A549 (cell line): ENCODE measurements at regions not wholly inside any gene's neighbourhood (a gene's known extent, or its start where the extent isn't known, plus 50 kb on each side); places are given as distances from the start of the nearest gene placed in this dataset.

Experiments used
- CBX8 ChIP-seq: fragments of 200-600 bp; sonication (generic); IDR thresholded peaks from 2 replicates; pipeline ENCODE4 v1.6.1; 2016
- CEBPB ChIP-seq, 2 experiments: fragments of >200 bp in 1 of 2; sonication (Bioruptor Twin) in 1 of 2; formaldehyde crosslinking in 1 of 2; IDR thresholded peaks; 2 replicates each; pipeline ENCODE4 v1.6.1; 2012 to 2016
- HOXB5 ChIP-seq: fragments of 250-450 bp; sonication (Bioruptor Pico); IDR thresholded peaks from 2 replicates; pipeline ENCODE4 v1.5.0; 2020; ENCODE audit warnings: mild to moderate bottlenecking, moderate library complexity
- JUNB ChIP-seq: fragments of >200 bp; sonication (Bioruptor Twin); formaldehyde crosslinking; IDR thresholded peaks from 2 replicates; pipeline ENCODE4 v1.6.1; 2016
- MAFK ChIP-seq: fragments of 450-650 bp; IDR thresholded peaks from 2 replicates; pipeline ENCODE4 v1.6.1; 2014; ENCODE audit not compliant: partially characterized antibody
- MYC ChIP-seq: IDR thresholded peaks from 2 replicates; pipeline ENCODE4 v1.6.1; 2012; ENCODE audit warnings: mild to moderate bottlenecking, inconsistent platforms, low read length, improper control_type of control experiment, borderline replicate concordance
- POLR2A ChIP-seq: IDR thresholded peaks from 2 replicates; pipeline ENCODE4 v1.6.1; 2012; ENCODE audit warnings: mild to moderate bottlenecking, low read length
- RAD21 ChIP-seq, 2 experiments: fragments of >200 bp in 1 of 2; sonication (Bioruptor Twin) in 1 of 2; formaldehyde crosslinking in 1 of 2; IDR thresholded peaks in 1 of 2; conservative IDR thresholded peaks in 1 of 2; 2 replicates in 1 of 2; 3 replicates in 1 of 2; pipeline ENCODE4 v1.6.1; 2012 to 2018; ENCODE audit warnings: inconsistent platforms in 1 of 2
- ZFP36 ChIP-seq: fragments of 450-650 bp; IDR thresholded peaks from 2 replicates; pipeline ENCODE4 v1.6.1; 2014; ENCODE audit warnings: borderline replicate concordance; ENCODE audit not compliant: partially characterized antibody
- TF ChIP-seq, protein P1 (sequence below): fragments of >200 bp; sonication (Bioruptor Twin); formaldehyde crosslinking; IDR thresholded peaks from 3 replicates; pipeline ENCODE4 v1.5.1; 2016
- TF ChIP-seq, protein P2 (sequence below): IDR thresholded peaks from 2 replicates; pipeline ENCODE4 v1.6.1; 2012
- TF ChIP-seq, protein P3 (sequence below): fragments of 250-450 bp; sonication (Bioruptor Pico); IDR thresholded peaks from 2 replicates; pipeline ENCODE4 v1.5.0; 2021; ENCODE audit warnings: mild to moderate bottlenecking, moderate library complexity, borderline replicate concordance

DNA sequence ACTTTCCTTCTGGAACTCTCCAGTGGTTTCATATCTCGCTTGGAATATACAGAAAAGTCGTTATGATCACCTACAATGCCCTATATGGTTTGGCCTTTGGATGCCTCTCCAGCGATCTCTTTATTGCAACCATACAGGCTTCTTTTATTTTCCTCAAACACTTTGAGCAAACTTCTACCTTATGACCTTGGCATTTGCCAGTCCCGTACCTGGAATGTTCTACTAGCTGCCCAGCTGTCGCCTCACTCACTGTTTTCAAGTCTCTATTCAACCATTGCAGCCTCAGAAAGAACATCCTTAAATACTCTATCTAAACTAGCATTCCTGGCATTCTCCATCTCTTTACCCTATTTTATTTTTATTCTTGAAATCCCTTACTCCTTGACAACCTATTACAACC lies 50.4 kb upstream of the NEDD9 start:
- TF ChIP-seq, protein P1, sequence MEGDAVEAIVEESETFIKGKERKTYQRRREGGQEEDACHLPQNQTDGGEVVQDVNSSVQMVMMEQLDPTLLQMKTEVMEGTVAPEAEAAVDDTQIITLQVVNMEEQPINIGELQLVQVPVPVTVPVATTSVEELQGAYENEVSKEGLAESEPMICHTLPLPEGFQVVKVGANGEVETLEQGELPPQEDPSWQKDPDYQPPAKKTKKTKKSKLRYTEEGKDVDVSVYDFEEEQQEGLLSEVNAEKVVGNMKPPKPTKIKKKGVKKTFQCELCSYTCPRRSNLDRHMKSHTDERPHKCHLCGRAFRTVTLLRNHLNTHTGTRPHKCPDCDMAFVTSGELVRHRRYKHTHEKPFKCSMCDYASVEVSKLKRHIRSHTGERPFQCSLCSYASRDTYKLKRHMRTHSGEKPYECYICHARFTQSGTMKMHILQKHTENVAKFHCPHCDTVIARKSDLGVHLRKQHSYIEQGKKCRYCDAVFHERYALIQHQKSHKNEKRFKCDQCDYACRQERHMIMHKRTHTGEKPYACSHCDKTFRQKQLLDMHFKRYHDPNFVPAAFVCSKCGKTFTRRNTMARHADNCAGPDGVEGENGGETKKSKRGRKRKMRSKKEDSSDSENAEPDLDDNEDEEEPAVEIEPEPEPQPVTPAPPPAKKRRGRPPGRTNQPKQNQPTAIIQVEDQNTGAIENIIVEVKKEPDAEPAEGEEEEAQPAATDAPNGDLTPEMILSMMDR: no peak
- TF ChIP-seq JUNB (no peak), RAD21 (conservative IDR thresholded peaks at IDR 0.05 in 1 of 2, IDR thresholded peaks at IDR 0.05 in 1 of 2) (no peak), MYC (no peak), POLR2A (no peak), CBX8 (no peak), HOXB5 (CRISPR knock-in tag) (no peak), MAFK (no peak), ZFP36 (no peak), CEBPB (IDR thresholded peaks at IDR 0.05) (no peak)
- TF ChIP-seq, protein P2, sequence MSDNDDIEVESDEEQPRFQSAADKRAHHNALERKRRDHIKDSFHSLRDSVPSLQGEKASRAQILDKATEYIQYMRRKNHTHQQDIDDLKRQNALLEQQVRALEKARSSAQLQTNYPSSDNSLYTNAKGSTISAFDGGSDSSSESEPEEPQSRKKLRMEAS: no peak
- TF ChIP-seq, protein P3, sequence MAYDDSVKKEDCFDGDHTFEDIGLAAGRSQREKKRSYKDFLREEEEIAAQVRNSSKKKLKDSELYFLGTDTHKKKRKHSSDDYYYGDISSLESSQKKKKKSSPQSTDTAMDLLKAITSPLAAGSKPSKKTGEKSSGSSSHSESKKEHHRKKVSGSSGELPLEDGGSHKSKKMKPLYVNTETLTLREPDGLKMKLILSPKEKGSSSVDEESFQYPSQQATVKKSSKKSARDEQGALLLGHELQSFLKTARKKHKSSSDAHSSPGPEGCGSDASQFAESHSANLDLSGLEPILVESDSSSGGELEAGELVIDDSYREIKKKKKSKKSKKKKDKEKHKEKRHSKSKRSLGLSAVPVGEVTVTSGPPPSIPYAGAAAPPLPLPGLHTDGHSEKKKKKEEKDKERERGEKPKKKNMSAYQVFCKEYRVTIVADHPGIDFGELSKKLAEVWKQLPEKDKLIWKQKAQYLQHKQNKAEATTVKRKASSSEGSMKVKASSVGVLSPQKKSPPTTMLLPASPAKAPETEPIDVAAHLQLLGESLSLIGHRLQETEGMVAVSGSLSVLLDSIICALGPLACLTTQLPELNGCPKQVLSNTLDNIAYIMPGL (CRISPR knock-in tag): no peak
